ENCODE measurements at regions not wholly inside any gene's neighbourhood (a gene's known extent, or its start where the extent isn't known, plus 50 kb on each side); places are given as distances from the start of the nearest gene placed in this dataset.

- no peaks in the 10 kb centered on the region for H4K20me1 ChIP-seq (ENCODE audit: insufficient read depth, low read length)
- in situ Hi-C loops (cut with MboI; ENCODE audit: low sequenced_read_pairs) (no loop called here), dilution Hi-C loops (cut with HindIII; ENCODE audit: low sequenced_read_pairs, unreplicated experiment) (no loop called here), intact Hi-C loops (cut with micrococcal nuclease) (no loop called here)
- H3K4me1 ChIP-seq (ENCODE audit: control insufficient read depth, insufficient read depth, low read length) = no peaks in the 10 kb centered on the region
- H3K27me3 ChIP-seq (ENCODE audit: control insufficient read depth, insufficient read depth, low read length) = peaks cover 79% of the 10 kb centered on the region
- 94% methylated on average over 3 of the region's 10 CpGs; no CpG with 5 or more reads in 1 of the 2 experiments for WGBS, 2 experiments (ENCODE audit: extremely low coverage in 2 of 2, insufficient read length in 1 of 2)
- no peak overlapping the region for H4K8ac ChIP-seq (ENCODE audit: low read depth in 2 of 2, low read length in 2 of 2)
- H3K9me1 ChIP-seq (ENCODE audit: insufficient read depth, low read length) = no peaks in the 10 kb centered on the region
- no peak overlapping the region for H2BK5ac ChIP-seq (ENCODE audit: low read depth, low read length, poor library complexity, severe bottlenecking)
- H2AK9ac ChIP-seq (replicated peaks; ENCODE audit: low read depth, low read length, poor library complexity) = no peak overlapping the region
- H2BK120ac ChIP-seq (ENCODE audit: low read depth, low read length) = no peak overlapping the region
- H4K5ac ChIP-seq (ENCODE audit: low read depth, low read length) = no peak overlapping the region
- no peaks in the 10 kb centered on the region for H3K36me3 ChIP-seq (ENCODE audit: control insufficient read depth, insufficient read depth, low read length)
- H3K79me1 ChIP-seq (ENCODE audit: low read depth in 1 of 2, low read length in 2 of 2) = no peaks in the 10 kb centered on the region
- ATAC-seq (ENCODE audit: low read depth) (no peak), DNase-seq (no peak)
- peaks cover 5% of the 10 kb centered on the region for H3K9me3 ChIP-seq (ENCODE audit: control insufficient read depth, insufficient read depth, low read length)
- no peak overlapping the region for H2BK15ac ChIP-seq (ENCODE audit: low read depth, low read length)
- H3K4ac ChIP-seq (ENCODE audit: low read depth, low read length) = no peak overlapping the region
- H3K18ac ChIP-seq (ENCODE audit: low read depth, low read length) = no peak overlapping the region
- H3K4me2 ChIP-seq (ENCODE audit: low read depth, low read length) = no peak overlapping the region
- H3K9ac ChIP-seq (ENCODE audit: low read depth, low read length) = no peak overlapping the region
- no peak overlapping the region for H3K23ac ChIP-seq (ENCODE audit: low read depth, low read length)
- H3K27ac ChIP-seq (ENCODE audit: insufficient read depth, low read length) = no peak overlapping the region
- H3K4me3 ChIP-seq (ENCODE audit: insufficient read depth, low read depth, low read length) = no peak overlapping the region
- no peak overlapping the region for H3K14ac ChIP-seq (replicated peaks; ENCODE audit: low read depth, low read length)
- H2AFZ ChIP-seq (replicated peaks; ENCODE audit: low read length, poor library complexity) = no peak overlapping the region
- no peak overlapping the region for H2AK5ac ChIP-seq (ENCODE audit: low read depth, low read length)
- no peak for TF ChIP-seq MXI1 (IDR thresholded peaks at IDR 0.05; ENCODE audit: borderline replicate concordance, low read depth, low read length)
- no peak for TF ChIP-seq CTCF (conservative IDR thresholded peaks at IDR 0.05; ENCODE audit: low read depth, low read length)
- TF ChIP-seq POLR2A (IDR thresholded peaks at IDR 0.05; ENCODE audit: low read depth, low read length) = no peak
- no peak for TF ChIP-seq FOS (IDR thresholded peaks at IDR 0.05; ENCODE audit: low read depth, low read length)
- TF ChIP-seq BHLHE40 (IDR thresholded peaks at IDR 0.05; ENCODE audit: low read depth, low read length) = no peak
- TF ChIP-seq MAFK (IDR thresholded peaks at IDR 0.05; ENCODE audit: low read depth, low read length) = no peak
- TF ChIP-seq, protein P1, sequence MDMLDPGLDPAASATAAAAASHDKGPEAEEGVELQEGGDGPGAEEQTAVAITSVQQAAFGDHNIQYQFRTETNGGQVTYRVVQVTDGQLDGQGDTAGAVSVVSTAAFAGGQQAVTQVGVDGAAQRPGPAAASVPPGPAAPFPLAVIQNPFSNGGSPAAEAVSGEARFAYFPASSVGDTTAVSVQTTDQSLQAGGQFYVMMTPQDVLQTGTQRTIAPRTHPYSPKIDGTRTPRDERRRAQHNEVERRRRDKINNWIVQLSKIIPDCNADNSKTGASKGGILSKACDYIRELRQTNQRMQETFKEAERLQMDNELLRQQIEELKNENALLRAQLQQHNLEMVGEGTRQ (IDR thresholded peaks at IDR 0.05; ENCODE audit: low read depth, low read length) = no peak
- no peak for TF ChIP-seq MAZ (IDR thresholded peaks at IDR 0.05; ENCODE audit: borderline replicate concordance, low read depth, low read length)
- no peak for TF ChIP-seq CHD1 (IDR thresholded peaks at IDR 0.05; ENCODE audit: low read depth, low read length)
- no peak for TF ChIP-seq NFE2L2 (IDR thresholded peaks at IDR 0.05; ENCODE audit: low read depth, low read length)
- TF ChIP-seq, protein P2, sequence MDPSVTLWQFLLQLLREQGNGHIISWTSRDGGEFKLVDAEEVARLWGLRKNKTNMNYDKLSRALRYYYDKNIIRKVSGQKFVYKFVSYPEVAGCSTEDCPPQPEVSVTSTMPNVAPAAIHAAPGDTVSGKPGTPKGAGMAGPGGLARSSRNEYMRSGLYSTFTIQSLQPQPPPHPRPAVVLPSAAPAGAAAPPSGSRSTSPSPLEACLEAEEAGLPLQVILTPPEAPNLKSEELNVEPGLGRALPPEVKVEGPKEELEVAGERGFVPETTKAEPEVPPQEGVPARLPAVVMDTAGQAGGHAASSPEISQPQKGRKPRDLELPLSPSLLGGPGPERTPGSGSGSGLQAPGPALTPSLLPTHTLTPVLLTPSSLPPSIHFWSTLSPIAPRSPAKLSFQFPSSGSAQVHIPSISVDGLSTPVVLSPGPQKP (IDR thresholded peaks at IDR 0.05; ENCODE audit: borderline replicate concordance, low read depth, low read length) = no peak
- TF ChIP-seq RFX5 (IDR thresholded peaks at IDR 0.05; ENCODE audit: low read depth, low read length) = no peak
- TF ChIP-seq RAD21 (IDR thresholded peaks at IDR 0.05; ENCODE audit: low read length) = no peak
- TF ChIP-seq RCOR1 (IDR thresholded peaks at IDR 0.05; ENCODE audit: insufficient replicate concordance, low read length) = no peak
- TF ChIP-seq SMC3 (IDR thresholded peaks at IDR 0.05; ENCODE audit: low read depth, low read length) = no peak
- CTCF ChIA-PET = no interaction called here
- POLR2A ChIA-PET (ENCODE audit: unreplicated experiment) = interaction anchor here (0.6 kb wide), 1 partner anchor 10 kb away, joined by 3 read pairs; no protein-coding TSS in a partner anchor
- H2BK20ac ChIP-seq (ENCODE audit: low read depth, low read length) = no peak overlapping the region
- no TSS peak for BruUV-seq (replicated peaks)
- H3K56ac ChIP-seq (ENCODE audit: extremely low read depth, insufficient read depth, low read length) = no peak overlapping the region
- no peak overlapping the region for H4K91ac ChIP-seq (ENCODE audit: insufficient read depth, low read depth, low read length)
Measured at GRCh38 chr15:69991551-69991980, 106.2 kb downstream of the TLE3 start.
